HT1080 (cell line): ENCODE measurements at regions not wholly inside any gene's neighbourhood (a gene's known extent, or its start where the extent isn't known, plus 50 kb on each side); places are given as distances from the start of the nearest gene placed in this dataset.

Experiments
- DNase-seq: peaks from one replicate; pipeline ENCODE4 v3.0.0-alpha.2; 2015; ENCODE audit warnings: low read depth

- no peak for DNase-seq
Observed at GRCh38 chr12:90268574-90268973, 559.9 kb upstream of the ATP2B1 start.

DNA sequence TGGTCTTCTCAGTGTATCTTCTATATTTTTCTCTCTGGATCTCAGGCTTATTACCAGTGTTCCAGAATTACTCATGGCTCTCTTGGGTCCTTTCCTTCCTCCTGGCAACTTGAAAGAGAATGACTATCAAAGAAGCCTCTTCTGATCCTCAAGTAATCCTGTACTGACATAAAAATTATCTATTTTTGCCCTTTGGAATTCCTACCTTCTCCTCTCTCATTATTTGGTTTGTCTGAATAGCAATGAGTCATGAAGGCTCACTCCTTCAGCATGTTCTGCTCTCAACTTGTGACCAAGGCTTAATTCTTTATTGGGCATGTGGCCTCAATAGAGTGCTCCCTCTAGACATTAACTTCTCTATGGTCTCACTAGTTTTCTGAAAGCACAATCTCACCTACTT, 553.6 kb upstream of the ATP2B1 start:
- peak; percentile 56 for DNase-seq

DNA sequence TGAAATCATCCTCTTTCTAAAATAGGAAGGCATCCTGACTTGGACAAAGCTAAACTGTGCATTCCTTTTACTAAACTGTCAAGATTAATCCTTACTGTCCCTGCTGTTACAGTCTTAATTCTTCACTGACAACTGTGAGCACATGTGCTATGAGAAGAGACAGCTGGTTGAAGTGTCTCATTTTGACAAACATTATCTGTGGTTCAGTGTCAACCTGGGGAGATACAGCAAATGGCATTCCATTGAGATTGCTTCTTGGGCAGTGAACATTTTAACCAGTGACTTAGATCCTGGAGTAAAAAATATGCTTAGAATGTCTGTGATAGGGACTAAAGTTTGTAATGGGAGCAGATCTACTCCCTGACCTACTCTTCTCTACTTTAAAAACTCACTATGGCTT, 552.6 kb upstream of the ATP2B1 start:
- no peak for DNase-seq

DNA sequence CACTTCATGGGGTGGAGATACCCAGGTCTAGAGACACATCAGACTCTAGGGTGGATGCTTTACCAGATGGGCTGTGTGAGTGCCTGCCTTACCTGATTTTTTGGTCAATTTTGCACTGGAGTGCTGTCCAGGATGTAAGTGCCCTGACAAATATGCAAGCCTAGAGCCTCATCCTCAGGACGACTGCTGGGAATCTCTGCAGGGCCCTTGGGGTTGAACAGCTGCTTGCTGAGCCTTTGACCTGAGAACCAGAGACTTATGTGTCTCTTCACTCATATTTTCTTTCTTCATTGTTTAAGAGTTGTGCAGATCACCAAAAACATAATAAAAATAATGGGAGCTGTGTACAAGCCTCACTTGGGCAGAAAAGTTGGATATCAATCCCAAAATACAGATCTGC, 551.5 kb upstream of the ATP2B1 start:
- no peak for DNase-seq

DNA sequence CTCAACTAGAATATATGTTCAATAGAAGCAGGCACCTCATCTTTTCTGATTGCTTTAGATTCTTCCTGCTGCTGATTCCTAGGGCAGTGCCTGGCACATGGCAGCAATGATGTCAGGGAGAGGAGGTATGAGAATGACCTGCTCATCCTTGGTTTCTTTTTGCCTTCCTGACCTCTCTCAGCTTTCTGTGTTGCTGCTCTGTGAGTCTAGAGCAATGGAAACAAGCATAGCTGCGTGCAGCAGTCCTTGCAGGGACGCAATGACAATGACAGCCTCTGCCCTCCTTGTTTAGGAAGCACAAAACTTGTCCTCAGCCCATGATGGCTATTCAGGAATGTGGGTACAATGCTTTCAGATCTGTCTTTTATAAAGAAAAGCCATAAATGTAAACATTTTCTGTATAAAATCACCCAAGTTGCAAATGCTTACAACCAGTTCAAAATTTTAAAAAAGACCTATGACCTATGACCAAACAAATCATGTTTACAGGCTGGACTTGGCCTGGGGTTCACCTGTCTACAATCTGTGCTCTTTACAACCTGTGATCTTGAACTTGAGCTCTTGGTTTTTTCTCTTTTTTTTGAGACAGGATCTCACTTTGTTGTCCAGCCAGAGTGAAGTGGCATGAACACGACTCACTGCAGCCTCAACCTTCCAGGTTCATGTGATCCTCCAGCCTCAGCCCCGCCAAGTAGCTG, 549.4 kb upstream of the ATP2B1 start:
- DNase-seq = no peak

- DNase-seq = no peak
Observed at GRCh38 chr12:90254796-90255195, 546.2 kb upstream of the ATP2B1 start.

- peak; percentile 99 for DNase-seq
Observed at GRCh38 chr12:90253674-90254181, 545.1 kb upstream of the ATP2B1 start.

DNA sequence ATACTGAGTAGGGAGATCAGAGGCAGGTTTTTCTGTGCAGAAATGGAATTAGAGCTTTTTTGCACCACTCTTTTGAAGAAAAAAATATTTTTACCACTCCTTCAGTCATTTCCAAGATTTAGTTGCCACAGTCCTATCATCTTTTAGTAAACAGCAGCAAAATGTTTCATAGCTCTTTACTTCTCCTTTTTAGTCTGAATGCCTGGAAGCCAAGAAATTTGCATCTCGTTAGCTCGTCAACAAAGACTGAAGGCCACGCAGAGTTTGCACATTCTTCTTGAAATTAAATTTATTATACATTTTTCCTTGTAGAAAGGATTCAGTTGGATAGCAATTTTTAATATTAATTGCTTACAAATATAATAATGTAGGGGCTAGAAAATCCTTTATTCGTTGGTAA, 544.5 kb upstream of the ATP2B1 start:
- DNase-seq = no peak

- peak; percentile 67 for DNase-seq
Observed at GRCh38 chr12:90250766-90251165, 542.1 kb upstream of the ATP2B1 start.

- no peak for DNase-seq
Observed at GRCh38 chr12:90250042-90250441, 541.4 kb upstream of the ATP2B1 start.

GRCh38 chr12:90246688-90247087, 538.0 kb upstream of the ATP2B1 start:
- no peak for DNase-seq

DNA sequence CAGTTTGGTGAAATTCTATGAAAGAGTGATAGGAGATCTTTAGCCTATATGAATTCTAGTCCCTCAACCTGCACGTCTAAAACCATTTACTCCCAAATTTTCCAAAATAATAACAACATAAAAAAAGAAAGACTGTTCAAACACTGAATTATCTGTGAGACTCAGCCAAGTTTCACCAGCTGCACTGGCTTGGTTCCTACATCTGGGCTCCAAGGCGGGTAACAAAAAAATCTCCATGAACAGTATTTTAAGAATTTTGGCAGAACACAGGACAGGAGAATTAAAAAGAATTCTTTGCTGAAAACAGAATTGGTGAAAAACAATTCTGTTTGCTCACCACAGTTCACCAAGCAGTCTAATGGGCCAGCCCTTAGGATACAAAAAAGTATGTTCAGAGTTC, 536.8 kb upstream of the ATP2B1 start:
- no peak for DNase-seq

- DNase-seq = no peak
Observed at GRCh38 chr12:90244232-90244631, 535.6 kb upstream of the ATP2B1 start.

DNA sequence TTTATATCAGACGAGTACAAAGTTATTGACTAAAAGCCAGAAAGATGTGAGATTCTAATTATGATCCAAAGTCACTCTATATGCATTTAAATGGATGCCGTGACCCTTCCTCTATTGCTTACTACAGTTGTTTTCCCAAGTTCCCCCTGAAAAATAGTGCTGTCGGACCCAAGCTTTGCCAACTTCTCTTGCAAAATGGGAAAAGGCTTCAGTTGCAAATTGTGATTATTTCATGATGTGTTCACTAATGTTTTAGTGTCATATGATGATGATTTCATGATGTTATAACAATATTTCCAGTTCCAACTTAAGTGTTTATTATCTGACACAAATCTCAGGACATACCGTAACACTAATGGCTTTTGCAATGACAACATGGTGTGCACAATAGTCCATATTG, 534.6 kb upstream of the ATP2B1 start:
- no peak for DNase-seq

DNA sequence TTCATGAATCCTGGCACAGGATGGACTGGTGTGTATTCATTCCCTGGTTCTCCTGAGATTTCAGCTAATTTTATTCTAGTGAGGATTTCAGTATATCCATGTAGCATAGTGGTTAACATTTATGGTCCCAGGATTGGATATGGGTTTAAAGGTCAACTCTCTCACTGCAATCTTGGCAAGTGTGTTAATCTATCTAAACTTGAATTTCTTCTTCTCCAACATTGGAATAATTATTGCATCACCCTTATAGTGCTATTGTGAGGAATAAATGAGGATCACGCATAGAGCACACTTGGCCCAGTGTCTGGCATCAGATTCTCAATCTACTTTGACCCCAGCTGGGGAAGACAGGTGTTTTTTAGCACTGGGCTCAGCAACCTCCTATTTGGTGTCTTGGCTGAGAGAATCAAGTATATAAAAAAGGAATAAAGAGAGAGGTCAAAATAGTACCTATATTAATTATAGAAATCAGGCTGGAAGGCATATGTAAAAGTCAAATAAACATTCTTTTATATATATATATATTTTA, 531.2 kb upstream of the ATP2B1 start:
- DNase-seq = no peak

DNA sequence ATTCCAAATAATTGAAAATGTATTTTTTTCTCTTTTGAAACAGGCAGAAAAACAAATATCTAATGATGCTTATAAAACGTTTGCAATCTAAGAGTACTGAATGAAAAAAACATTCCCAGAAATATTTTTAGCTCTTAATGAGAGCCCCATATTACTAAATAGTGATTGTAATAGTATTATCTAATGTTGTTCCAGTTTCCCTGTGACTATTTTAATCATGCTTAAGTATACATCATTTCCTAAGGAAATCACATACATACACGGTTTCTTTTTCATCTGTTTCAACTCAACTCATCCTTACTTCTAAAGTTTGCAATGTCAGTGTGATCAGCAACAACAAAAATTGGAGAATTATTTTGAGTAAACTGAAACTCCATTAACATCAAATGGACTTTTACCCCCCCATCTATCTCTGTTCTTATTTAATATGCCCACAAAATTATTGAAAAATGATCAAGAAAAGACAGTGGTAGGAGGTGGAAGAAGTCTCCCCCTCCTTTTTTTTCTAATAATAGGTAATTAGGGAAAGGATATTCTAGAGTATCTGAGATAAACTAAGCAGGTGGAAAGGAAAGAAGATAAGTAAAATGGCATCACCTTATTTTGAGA, 530.1 kb upstream of the ATP2B1 start:
- no peak for DNase-seq

DNA sequence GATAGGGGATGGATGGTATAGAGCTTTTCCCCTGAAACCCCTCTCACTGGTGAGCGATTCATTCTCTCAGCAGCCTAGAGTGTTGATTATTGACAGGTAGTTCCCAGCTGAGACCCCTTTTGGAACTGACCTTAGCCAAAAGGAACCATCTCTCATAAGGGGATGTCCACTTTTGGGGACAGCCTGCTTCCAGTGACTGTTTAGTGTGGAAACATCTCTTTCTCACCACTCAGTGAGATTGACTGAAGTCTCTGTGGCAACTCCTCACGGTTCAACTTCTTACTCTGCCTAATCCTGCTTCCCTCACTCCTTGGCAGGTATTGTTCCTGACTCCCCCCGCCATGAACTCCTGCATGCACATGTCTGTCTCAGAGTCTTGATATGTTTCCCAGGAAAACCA, 529.2 kb upstream of the ATP2B1 start:
- DNase-seq = no peak

- DNase-seq = peak; percentile 17
Observed at GRCh38 chr12:90235642-90236041, 527.0 kb upstream of the ATP2B1 start.

GRCh38 chr12:90234472-90234871, 525.8 kb upstream of the ATP2B1 start:
- DNase-seq = no peak

DNA sequence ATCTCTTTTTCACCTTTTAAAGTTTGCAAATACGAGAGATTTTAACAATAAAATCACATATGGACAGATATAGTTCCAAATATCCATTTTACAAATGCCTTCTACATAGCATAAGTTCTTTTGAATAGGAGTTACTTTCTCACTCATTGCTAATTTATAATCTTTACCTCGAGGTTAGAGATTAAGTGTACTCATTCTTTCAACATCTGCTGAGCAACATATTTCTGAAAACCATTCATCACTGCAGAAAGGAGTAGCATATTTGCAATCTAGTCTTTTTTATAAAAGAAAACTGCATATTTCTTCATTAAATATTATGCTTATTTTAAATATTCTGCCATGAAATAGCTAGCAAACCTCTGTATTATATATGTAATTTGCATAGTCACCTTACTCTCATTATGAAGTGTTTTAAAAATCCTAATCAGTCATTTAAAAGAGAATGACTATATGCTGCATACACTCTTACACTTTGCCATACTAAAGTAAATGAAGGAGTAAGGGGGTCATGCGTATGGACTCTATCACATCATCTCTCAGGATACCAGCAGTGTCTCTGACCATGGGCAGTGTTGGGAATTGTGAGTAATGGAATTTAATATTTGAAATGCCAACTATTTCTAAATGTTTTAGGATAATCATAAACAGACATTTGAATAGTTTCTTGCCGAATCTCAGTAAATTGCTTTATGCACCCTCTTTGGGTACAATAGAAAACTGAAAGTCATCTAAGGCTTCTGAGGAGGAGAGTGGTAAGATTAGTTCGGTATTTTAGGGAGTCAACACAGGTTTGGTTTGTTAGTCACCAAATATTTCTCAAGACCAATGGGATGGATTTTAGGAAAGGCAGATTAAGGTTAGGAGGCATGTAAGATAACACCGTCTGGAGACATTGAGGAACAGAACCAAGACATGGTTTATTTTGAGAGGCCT, 524.8 kb upstream of the ATP2B1 start:
- no peak for DNase-seq

DNA sequence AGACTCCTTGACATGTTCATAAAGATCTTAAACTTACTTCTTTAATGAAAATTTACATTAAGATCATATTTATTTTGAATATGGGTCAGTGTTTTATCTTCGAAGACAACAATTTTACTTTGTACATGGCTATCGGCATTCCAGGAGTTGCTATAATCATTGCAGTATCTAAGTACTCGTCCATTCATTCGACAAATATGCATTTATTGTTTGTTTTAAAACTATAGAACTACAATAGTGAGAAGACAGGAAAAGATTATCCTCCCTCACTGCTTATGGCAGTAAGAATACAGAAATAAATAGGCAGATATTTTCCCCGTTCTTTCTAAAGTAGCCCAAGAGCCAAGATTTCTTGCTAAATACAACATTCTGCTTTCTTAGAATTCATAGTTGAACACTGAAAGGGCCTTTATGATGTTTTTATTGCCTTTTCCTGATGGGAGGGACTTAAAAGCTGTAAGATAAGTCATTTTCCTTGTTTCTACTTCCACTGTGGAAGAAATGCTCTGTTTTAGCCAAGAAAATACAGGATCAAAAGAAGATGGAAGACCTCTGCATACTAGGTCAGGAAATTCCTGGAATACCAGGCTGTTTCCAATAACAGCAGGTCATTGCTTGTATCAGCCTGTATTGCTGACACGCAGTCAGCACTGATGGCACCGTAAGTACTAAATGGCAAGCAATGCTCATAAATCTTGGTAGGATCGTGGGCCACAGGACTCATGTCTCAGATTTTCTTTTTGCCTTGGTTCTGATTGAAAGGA, 521.0 kb upstream of the ATP2B1 start:
- DNase-seq = no peak
